ENCODE measurements at regions not wholly inside any gene's neighbourhood (a gene's known extent, or its start where the extent isn't known, plus 50 kb on each side); places are given as distances from the start of the nearest gene placed in this dataset.
A peak's percentile ranks its signal among the peaks of the same experiment; 100 is the strongest.
"Not testable (repeated sequence)": the region's sequence is repeated elsewhere in the genome, so short reads cannot be mapped to it uniquely, and the experiment has no call there.

GRCh38 chr4:8945506-8945905, 73.9 kb upstream of the HMX1 start:
- POLR2A ChIA-PET; DNase-seq (ENCODE audit: extremely low spot score); CTCF ChIA-PET: not testable (repeated sequence)

- POLR2A ChIA-PET; DNase-seq (ENCODE audit: extremely low spot score); CTCF ChIA-PET: not testable (repeated sequence)
Measured at GRCh38 chr4:8943367-8943766, 71.7 kb upstream of the HMX1 start.

- POLR2A ChIA-PET; DNase-seq (ENCODE audit: extremely low spot score); CTCF ChIA-PET: not testable (repeated sequence)
Measured at GRCh38 chr4:8942088-8942487, 70.4 kb upstream of the HMX1 start.

GRCh38 chr4:8941492-8941805, 69.8 kb upstream of the HMX1 start:
- DNase-seq (ENCODE audit: extremely low spot score); POLR2A ChIA-PET; CTCF ChIA-PET: not testable (repeated sequence)

- peak; percentile 7 for TF ChIP-seq CTCF (IDR thresholded peaks at IDR 0.05; ENCODE audit: control extremely low read depth, extremely low read depth, low read depth, missing control alignments)
- ChIA-PET POLR2A (no interaction called here), CTCF (no interaction called here)
- no peak for DNase-seq (ENCODE audit: extremely low spot score)
Measured at GRCh38 chr4:8940792-8941491, 69.3 kb upstream of the HMX1 start.

- CTCF ChIA-PET = no interaction called here
- no peak for DNase-seq (ENCODE audit: extremely low spot score)
- POLR2A ChIA-PET = no interaction called here
- no peak for TF ChIP-seq CTCF (IDR thresholded peaks at IDR 0.05; ENCODE audit: control extremely low read depth, extremely low read depth, low read depth, missing control alignments)
Measured at GRCh38 chr4:8939840-8940742, 68.5 kb upstream of the HMX1 start.

GRCh38 chr4:8939160-8939839, 67.7 kb upstream of the HMX1 start:
- DNase-seq (ENCODE audit: extremely low spot score) = no peak
- ChIA-PET CTCF (no interaction called here), POLR2A (no interaction called here)
- no peak for TF ChIP-seq CTCF (IDR thresholded peaks at IDR 0.05; ENCODE audit: control extremely low read depth, extremely low read depth, low read depth, missing control alignments)

- ChIA-PET CTCF (no interaction called here), POLR2A (no interaction called here)
- no peak for TF ChIP-seq CTCF (IDR thresholded peaks at IDR 0.05; ENCODE audit: control extremely low read depth, extremely low read depth, low read depth, missing control alignments)
- no peak for DNase-seq (ENCODE audit: extremely low spot score)
Measured at GRCh38 chr4:8938623-8939022, 67.0 kb upstream of the HMX1 start.

Data from GM10248 (cell line).